ENCODE measurements at regions not wholly inside any gene's neighbourhood (a gene's known extent, or its start where the extent isn't known, plus 50 kb on each side); places are given as distances from the start of the nearest gene placed in this dataset.

- TF ChIP-seq GATA2 (IDR thresholded peaks at IDR 0.05; ENCODE audit: low read depth, low read length), result no peak
- no peak for TF ChIP-seq GATA3 (IDR thresholded peaks at IDR 0.05; ENCODE audit: low read depth, low read length)
These were observed 504.4 kb downstream of the TCERG1L start for GRCh38 chr10:130807096-130807495.

- TF ChIP-seq GATA2 (IDR thresholded peaks at IDR 0.05; ENCODE audit: low read depth, low read length), result no peak
- TF ChIP-seq GATA3 (IDR thresholded peaks at IDR 0.05; ENCODE audit: low read depth, low read length), result no peak
These were observed 503.8 kb downstream of the TCERG1L start for GRCh38 chr10:130807721-130808120.

GRCh38 chr10:130808243-130808642 is 503.3 kb downstream of the TCERG1L start:
- no peak for TF ChIP-seq GATA2 (IDR thresholded peaks at IDR 0.05; ENCODE audit: low read depth, low read length)
- no peak for TF ChIP-seq GATA3 (IDR thresholded peaks at IDR 0.05; ENCODE audit: low read depth, low read length)

- TF ChIP-seq GATA3 (IDR thresholded peaks at IDR 0.05; ENCODE audit: low read depth, low read length), result no peak
- no peak for TF ChIP-seq GATA2 (IDR thresholded peaks at IDR 0.05; ENCODE audit: low read depth, low read length)
These were observed 502.8 kb downstream of the TCERG1L start for GRCh38 chr10:130808686-130809085.

GRCh38 chr10:130809181-130809580 is 502.3 kb downstream of the TCERG1L start:
- no peak for TF ChIP-seq GATA3 (IDR thresholded peaks at IDR 0.05; ENCODE audit: low read depth, low read length)
- TF ChIP-seq GATA2 (IDR thresholded peaks at IDR 0.05; ENCODE audit: low read depth, low read length), result no peak

- TF ChIP-seq GATA3 (IDR thresholded peaks at IDR 0.05; ENCODE audit: low read depth, low read length) (no peak), GATA2 (IDR thresholded peaks at IDR 0.05; ENCODE audit: low read depth, low read length) (no peak)
These were observed 501.6 kb downstream of the TCERG1L start for GRCh38 chr10:130809761-130810515.

GRCh38 chr10:130810856-130811255 is 500.7 kb downstream of the TCERG1L start:
- TF ChIP-seq GATA2 (IDR thresholded peaks at IDR 0.05; ENCODE audit: low read depth, low read length) (no peak), GATA3 (IDR thresholded peaks at IDR 0.05; ENCODE audit: low read depth, low read length) (no peak)

- TF ChIP-seq GATA3 (IDR thresholded peaks at IDR 0.05; ENCODE audit: low read depth, low read length) (no peak), GATA2 (IDR thresholded peaks at IDR 0.05; ENCODE audit: low read depth, low read length) (no peak)
These were observed 499.0 kb downstream of the TCERG1L start for GRCh38 chr10:130812381-130813148.

- TF ChIP-seq GATA2 (IDR thresholded peaks at IDR 0.05; ENCODE audit: low read depth, low read length), result no peak
- no peak for TF ChIP-seq GATA3 (IDR thresholded peaks at IDR 0.05; ENCODE audit: low read depth, low read length)
These were observed 496.9 kb downstream of the TCERG1L start for GRCh38 chr10:130814610-130815009.

GRCh38 chr10:130816116-130816901 is 495.2 kb downstream of the TCERG1L start:
- no peak for TF ChIP-seq GATA3 (IDR thresholded peaks at IDR 0.05; ENCODE audit: low read depth, low read length)
- no peak for TF ChIP-seq GATA2 (IDR thresholded peaks at IDR 0.05; ENCODE audit: low read depth, low read length)

GRCh38 chr10:130817046-130817624 is 494.4 kb downstream of the TCERG1L start:
- TF ChIP-seq GATA3 (IDR thresholded peaks at IDR 0.05; ENCODE audit: low read depth, low read length) (no peak), GATA2 (IDR thresholded peaks at IDR 0.05; ENCODE audit: low read depth, low read length) (no peak)

GRCh38 chr10:130817674-130818073 is 493.8 kb downstream of the TCERG1L start:
- no peak for TF ChIP-seq GATA2 (IDR thresholded peaks at IDR 0.05; ENCODE audit: low read depth, low read length)
- TF ChIP-seq GATA3 (IDR thresholded peaks at IDR 0.05; ENCODE audit: low read depth, low read length), result no peak

GRCh38 chr10:130820880-130821482 is 490.5 kb downstream of the TCERG1L start:
- TF ChIP-seq GATA3 (IDR thresholded peaks at IDR 0.05; ENCODE audit: low read depth, low read length) (no peak), GATA2 (IDR thresholded peaks at IDR 0.05; ENCODE audit: low read depth, low read length) (peak; percentile 57)

Data from SH-SY5Y (cell line).